Muscle of back (tissue), 3 donors: ENCODE measurements at regions not wholly inside any gene's neighbourhood (a gene's known extent, or its start where the extent isn't known, plus 50 kb on each side); places are given as distances from the start of the nearest gene placed in this dataset.
"Not testable (repeated sequence)": the region's sequence is repeated elsewhere in the genome, so short reads cannot be mapped to it uniquely, and the experiment has no call there.

ENCODE experiments used
- DNase-seq, 3 donors: peaks; one replicate each; pipeline versions ENCODE4 v3.0.0 to v3.0.0-alpha.2; 2013

GRCh38 chr9:31185831-31186230 lies 1198.6 kb upstream of the ACO1 start:
- DNase-seq = peak in 1 of 3 donors; percentile 45

GRCh38 chr9:31188496-31188895 lies 1195.9 kb upstream of the ACO1 start:
- no peak for DNase-seq

- DNase-seq = no peak
Measured at GRCh38 chr9:31210978-31211570, 1173.4 kb upstream of the ACO1 start.

GRCh38 chr9:31229976-31230375 lies 1154.5 kb upstream of the ACO1 start:
- not testable (repeated sequence) for DNase-seq

- DNase-seq = no peak
Measured at GRCh38 chr9:31232485-31232884, 1152.0 kb upstream of the ACO1 start.

- DNase-seq = no peak
Measured at GRCh38 chr9:31236344-31236743, 1148.1 kb upstream of the ACO1 start.

GRCh38 chr9:31243386-31243785 lies 1141.1 kb upstream of the ACO1 start:
- no peak for DNase-seq

GRCh38 chr9:31248156-31248555 lies 1136.3 kb upstream of the ACO1 start:
- DNase-seq = no peak

GRCh38 chr9:31251386-31251785 lies 1133.1 kb upstream of the ACO1 start:
- no peak for DNase-seq

GRCh38 chr9:31253800-31254762 lies 1130.4 kb upstream of the ACO1 start:
- no peak for DNase-seq

GRCh38 chr9:31255211-31255610 lies 1129.2 kb upstream of the ACO1 start:
- no peak for DNase-seq

GRCh38 chr9:31259824-31260223 lies 1124.6 kb upstream of the ACO1 start:
- no peak for DNase-seq

GRCh38 chr9:31272456-31273295 lies 1111.8 kb upstream of the ACO1 start:
- DNase-seq = no peak

GRCh38 chr9:31275419-31275818 lies 1109.0 kb upstream of the ACO1 start:
- DNase-seq = no peak

- no peak for DNase-seq
Measured at GRCh38 chr9:31290731-31291130, 1093.7 kb upstream of the ACO1 start.

GRCh38 chr9:31302620-31303418 lies 1081.6 kb upstream of the ACO1 start:
- DNase-seq = no peak

- peak; percentile 10 to 61 (median 39) for DNase-seq
Measured at GRCh38 chr9:31304576-31304975, 1079.9 kb upstream of the ACO1 start.

GRCh38 chr9:31314241-31314640 lies 1070.2 kb upstream of the ACO1 start:
- no peak for DNase-seq

GRCh38 chr9:31320494-31320893 lies 1063.9 kb upstream of the ACO1 start:
- no peak for DNase-seq

- no peak for DNase-seq
Measured at GRCh38 chr9:31321256-31321655, 1063.2 kb upstream of the ACO1 start.

GRCh38 chr9:31321686-31322085 lies 1062.8 kb upstream of the ACO1 start:
- no peak for DNase-seq
